ENCODE measurements at regions not wholly inside any gene's neighbourhood (a gene's known extent, or its start where the extent isn't known, plus 50 kb on each side); places are given as distances from the start of the nearest gene placed in this dataset.

GRCh38 chr4:137375111-137375850 lies 157.0 kb downstream of the PCDH18 start:
- ChIA-PET POLR2A (no interaction called here), CTCF (no interaction called here)
- Histone ChIP-seq H3K4me3 (ENCODE audit: low read depth, low read length) (no peak overlapping the region), H3K36me3 (ENCODE audit: control insufficient read depth in 2 of 2, insufficient read depth in 1 of 2, low read length in 2 of 2) (no peaks in the 10 kb centered on the region), H3K9me3 (ENCODE audit: control insufficient read depth, insufficient read depth, low read depth, low read length) (no peaks in the 10 kb centered on the region), H3K27ac (ENCODE audit: extremely low read depth, low read depth, low read length) (no peak overlapping the region), H3K4me1 (ENCODE audit: control insufficient read depth, insufficient read depth, low read length) (no peaks in the 10 kb centered on the region)
- TF ChIP-seq, protein P1, sequence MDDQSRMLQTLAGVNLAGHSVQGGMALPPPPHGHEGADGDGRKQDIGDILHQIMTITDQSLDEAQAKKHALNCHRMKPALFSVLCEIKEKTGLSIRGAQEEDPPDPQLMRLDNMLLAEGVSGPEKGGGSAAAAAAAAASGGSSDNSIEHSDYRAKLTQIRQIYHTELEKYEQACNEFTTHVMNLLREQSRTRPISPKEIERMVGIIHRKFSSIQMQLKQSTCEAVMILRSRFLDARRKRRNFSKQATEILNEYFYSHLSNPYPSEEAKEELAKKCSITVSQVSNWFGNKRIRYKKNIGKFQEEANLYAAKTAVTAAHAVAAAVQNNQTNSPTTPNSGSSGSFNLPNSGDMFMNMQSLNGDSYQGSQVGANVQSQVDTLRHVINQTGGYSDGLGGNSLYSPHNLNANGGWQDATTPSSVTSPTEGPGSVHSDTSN (CRISPR knock-in tag; IDR thresholded peaks at IDR 0.05) = no peak
- no peak for TF ChIP-seq KLF9 (tag by site-specific recombination; IDR thresholded peaks at IDR 0.05; ENCODE audit: low read depth)
- TF ChIP-seq IKZF3 (tag by site-specific recombination; IDR thresholded peaks at IDR 0.05) = no peak
- TF ChIP-seq ZBTB1 (tag by site-specific recombination; IDR thresholded peaks at IDR 0.05) = no peak
- no peak for TF ChIP-seq KLF10 (tag by site-specific recombination; IDR thresholded peaks at IDR 0.05)
- TF ChIP-seq, protein P2, sequence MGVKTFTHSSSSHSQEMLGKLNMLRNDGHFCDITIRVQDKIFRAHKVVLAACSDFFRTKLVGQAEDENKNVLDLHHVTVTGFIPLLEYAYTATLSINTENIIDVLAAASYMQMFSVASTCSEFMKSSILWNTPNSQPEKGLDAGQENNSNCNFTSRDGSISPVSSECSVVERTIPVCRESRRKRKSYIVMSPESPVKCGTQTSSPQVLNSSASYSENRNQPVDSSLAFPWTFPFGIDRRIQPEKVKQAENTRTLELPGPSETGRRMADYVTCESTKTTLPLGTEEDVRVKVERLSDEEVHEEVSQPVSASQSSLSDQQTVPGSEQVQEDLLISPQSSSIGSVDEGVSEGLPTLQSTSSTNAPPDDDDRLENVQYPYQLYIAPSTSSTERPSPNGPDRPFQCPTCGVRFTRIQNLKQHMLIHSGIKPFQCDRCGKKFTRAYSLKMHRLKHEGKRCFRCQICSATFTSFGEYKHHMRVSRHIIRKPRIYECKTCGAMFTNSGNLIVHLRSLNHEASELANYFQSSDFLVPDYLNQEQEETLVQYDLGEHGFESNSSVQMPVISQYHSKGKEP (tag by site-specific recombination; IDR thresholded peaks at IDR 0.05) = no peak
- no peak for TF ChIP-seq ZNF830 (tag by site-specific recombination; IDR thresholded peaks at IDR 0.05; ENCODE audit: low read depth)
- TF ChIP-seq PATZ1 (tag by site-specific recombination; IDR thresholded peaks at IDR 0.05) = no peak
- TF ChIP-seq, protein P3, sequence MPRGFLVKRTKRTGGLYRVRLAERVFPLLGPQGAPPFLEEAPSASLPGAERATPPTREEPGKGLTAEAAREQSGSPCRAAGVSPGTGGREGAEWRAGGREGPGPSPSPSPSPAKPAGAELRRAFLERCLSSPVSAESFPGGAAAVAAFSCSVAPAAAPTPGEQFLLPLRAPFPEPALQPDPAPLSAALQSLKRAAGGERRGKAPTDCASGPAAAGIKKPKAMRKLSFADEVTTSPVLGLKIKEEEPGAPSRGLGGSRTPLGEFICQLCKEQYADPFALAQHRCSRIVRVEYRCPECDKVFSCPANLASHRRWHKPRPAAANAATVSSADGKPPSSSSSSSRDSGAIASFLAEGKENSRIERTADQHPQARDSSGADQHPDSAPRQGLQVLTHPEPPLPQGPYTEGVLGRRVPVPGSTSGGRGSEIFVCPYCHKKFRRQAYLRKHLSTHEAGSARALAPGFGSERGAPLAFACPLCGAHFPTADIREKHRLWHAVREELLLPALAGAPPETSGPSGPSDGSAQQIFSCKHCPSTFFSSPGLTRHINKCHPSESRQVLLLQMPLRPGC (tag by site-specific recombination; IDR thresholded peaks at IDR 0.05) = no peak
- no peak for TF ChIP-seq GLIS1 (tag by site-specific recombination; IDR thresholded peaks at IDR 0.05)

GRCh38 chr4:137370679-137371078 lies 161.6 kb downstream of the PCDH18 start:
- Histone ChIP-seq H3K4me3 (ENCODE audit: low read depth, low read length) (no peak overlapping the region), H3K36me3 (ENCODE audit: control insufficient read depth in 2 of 2, insufficient read depth in 1 of 2, low read length in 2 of 2) (no peaks in the 10 kb centered on the region), H3K27ac (ENCODE audit: extremely low read depth, low read depth, low read length) (no peak overlapping the region), H3K9me3 (ENCODE audit: control insufficient read depth, insufficient read depth, low read depth, low read length) (no peaks in the 10 kb centered on the region), H3K4me1 (ENCODE audit: control insufficient read depth, insufficient read depth, low read length) (no peaks in the 10 kb centered on the region)
- ChIA-PET POLR2A (no interaction called here), CTCF (no interaction called here)
- TF ChIP-seq ZNF626 (tag by site-specific recombination; IDR thresholded peaks at IDR 0.05) (no peak), GFI1B (tag by site-specific recombination; IDR thresholded peaks at IDR 0.05) (no peak), ZNF133 (tag by site-specific recombination; IDR thresholded peaks at IDR 0.05) (no peak), ZNF558 (tag by site-specific recombination; IDR thresholded peaks at IDR 0.05) (no peak), ZNF423 (tag by site-specific recombination; IDR thresholded peaks at IDR 0.05) (no peak), ZNF580 (tag by site-specific recombination; IDR thresholded peaks at IDR 0.05) (no peak), ZNF510 (tag by site-specific recombination; IDR thresholded peaks at IDR 0.05; ENCODE audit: insufficient replicate concordance) (no peak), GLIS2 (tag by site-specific recombination; IDR thresholded peaks at IDR 0.05) (no peak), GLIS1 (tag by site-specific recombination; IDR thresholded peaks at IDR 0.05) (no peak), ZNF837 (tag by site-specific recombination; IDR thresholded peaks at IDR 0.05) (no peak)
- TF ChIP-seq, protein P4, sequence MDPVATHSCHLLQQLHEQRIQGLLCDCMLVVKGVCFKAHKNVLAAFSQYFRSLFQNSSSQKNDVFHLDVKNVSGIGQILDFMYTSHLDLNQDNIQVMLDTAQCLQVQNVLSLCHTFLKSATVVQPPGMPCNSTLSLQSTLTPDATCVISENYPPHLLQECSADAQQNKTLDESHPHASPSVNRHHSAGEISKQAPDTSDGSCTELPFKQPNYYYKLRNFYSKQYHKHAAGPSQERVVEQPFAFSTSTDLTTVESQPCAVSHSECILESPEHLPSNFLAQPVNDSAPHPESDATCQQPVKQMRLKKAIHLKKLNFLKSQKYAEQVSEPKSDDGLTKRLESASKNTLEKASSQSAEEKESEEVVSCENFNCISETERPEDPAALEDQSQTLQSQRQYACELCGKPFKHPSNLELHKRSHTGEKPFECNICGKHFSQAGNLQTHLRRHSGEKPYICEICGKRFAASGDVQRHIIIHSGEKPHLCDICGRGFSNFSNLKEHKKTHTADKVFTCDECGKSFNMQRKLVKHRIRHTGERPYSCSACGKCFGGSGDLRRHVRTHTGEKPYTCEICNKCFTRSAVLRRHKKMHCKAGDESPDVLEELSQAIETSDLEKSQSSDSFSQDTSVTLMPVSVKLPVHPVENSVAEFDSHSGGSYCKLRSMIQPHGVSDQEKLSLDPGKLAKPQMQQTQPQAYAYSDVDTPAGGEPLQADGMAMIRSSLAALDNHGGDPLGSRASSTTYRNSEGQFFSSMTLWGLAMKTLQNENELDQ (tag by site-specific recombination; IDR thresholded peaks at IDR 0.05; ENCODE audit: low read depth) = no peak
- TF ChIP-seq, protein P5, sequence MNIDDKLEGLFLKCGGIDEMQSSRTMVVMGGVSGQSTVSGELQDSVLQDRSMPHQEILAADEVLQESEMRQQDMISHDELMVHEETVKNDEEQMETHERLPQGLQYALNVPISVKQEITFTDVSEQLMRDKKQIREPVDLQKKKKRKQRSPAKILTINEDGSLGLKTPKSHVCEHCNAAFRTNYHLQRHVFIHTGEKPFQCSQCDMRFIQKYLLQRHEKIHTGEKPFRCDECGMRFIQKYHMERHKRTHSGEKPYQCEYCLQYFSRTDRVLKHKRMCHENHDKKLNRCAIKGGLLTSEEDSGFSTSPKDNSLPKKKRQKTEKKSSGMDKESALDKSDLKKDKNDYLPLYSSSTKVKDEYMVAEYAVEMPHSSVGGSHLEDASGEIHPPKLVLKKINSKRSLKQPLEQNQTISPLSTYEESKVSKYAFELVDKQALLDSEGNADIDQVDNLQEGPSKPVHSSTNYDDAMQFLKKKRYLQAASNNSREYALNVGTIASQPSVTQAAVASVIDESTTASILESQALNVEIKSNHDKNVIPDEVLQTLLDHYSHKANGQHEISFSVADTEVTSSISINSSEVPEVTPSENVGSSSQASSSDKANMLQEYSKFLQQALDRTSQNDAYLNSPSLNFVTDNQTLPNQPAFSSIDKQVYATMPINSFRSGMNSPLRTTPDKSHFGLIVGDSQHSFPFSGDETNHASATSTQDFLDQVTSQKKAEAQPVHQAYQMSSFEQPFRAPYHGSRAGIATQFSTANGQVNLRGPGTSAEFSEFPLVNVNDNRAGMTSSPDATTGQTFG (tag by site-specific recombination; IDR thresholded peaks at IDR 0.05; ENCODE audit: borderline replicate concordance) = no peak
